SK-N-MC (cell line): ENCODE measurements at regions not wholly inside any gene's neighbourhood (a gene's known extent, or its start where the extent isn't known, plus 50 kb on each side); places are given as distances from the start of the nearest gene placed in this dataset.

Experiments used
- DNase-seq: peaks from one replicate; pipeline ENCODE4 v3.0.0-alpha.2; 2011; ENCODE audit warnings: low read depth, low spot score
- H3K27ac ChIP-seq: fragments of 200-600 bp; sonication (generic); 2 replicates; pipeline ENCODE4 v1.5.1; 2016; ENCODE audit warnings: mixed run types
- H3K36me3 ChIP-seq: fragments of 200-600 bp; sonication (generic); 2 replicates; pipeline ENCODE4 v1.6.1; 2017; ENCODE audit warnings: antibody characterized with exemption, low read length, mixed read lengths; ENCODE audit not compliant: insufficient read depth
- H3K4me3 ChIP-seq: fragments of 200-600 bp; sonication (generic); 2 replicates; pipeline ENCODE4 v1.5.1; 2016
- H3K9ac ChIP-seq: fragments of 200-600 bp; sonication (generic); 2 replicates; pipeline ENCODE4 v1.8.0; 2017; ENCODE audit warnings: mixed run types, mixed read lengths; ENCODE audit not compliant: insufficient read length
- H3K9me3 ChIP-seq: fragments of 200-600 bp; sonication (generic); 2 replicates; pipeline ENCODE4 v1.6.1; 2017; ENCODE audit warnings: low read depth, mild to moderate bottlenecking, antibody characterized with exemption, low read length, moderate library complexity, mixed read lengths
- EZH2 ChIP-seq: fragments of 200-600 bp; sonication (generic); IDR thresholded peaks from one replicate; pipeline ENCODE4 v1.6.1; 2017; ENCODE audit warnings: antibody characterized with exemption
- FOXP2 ChIP-seq: optimal IDR thresholded peaks from 2 replicates; pipeline ENCODE3; 2011; ENCODE audit warnings: mild to moderate bottlenecking, moderate library complexity; ENCODE audit not compliant: insufficient read depth; ENCODE audit errors: extremely low read length, control extremely low read depth
- POLR2AphosphoS5 ChIP-seq: IDR thresholded peaks from 2 replicates; pipeline ENCODE4 v1.6.1; 2012; ENCODE audit warnings: mild to moderate bottlenecking, low read depth, low read length, borderline replicate concordance

DNA sequence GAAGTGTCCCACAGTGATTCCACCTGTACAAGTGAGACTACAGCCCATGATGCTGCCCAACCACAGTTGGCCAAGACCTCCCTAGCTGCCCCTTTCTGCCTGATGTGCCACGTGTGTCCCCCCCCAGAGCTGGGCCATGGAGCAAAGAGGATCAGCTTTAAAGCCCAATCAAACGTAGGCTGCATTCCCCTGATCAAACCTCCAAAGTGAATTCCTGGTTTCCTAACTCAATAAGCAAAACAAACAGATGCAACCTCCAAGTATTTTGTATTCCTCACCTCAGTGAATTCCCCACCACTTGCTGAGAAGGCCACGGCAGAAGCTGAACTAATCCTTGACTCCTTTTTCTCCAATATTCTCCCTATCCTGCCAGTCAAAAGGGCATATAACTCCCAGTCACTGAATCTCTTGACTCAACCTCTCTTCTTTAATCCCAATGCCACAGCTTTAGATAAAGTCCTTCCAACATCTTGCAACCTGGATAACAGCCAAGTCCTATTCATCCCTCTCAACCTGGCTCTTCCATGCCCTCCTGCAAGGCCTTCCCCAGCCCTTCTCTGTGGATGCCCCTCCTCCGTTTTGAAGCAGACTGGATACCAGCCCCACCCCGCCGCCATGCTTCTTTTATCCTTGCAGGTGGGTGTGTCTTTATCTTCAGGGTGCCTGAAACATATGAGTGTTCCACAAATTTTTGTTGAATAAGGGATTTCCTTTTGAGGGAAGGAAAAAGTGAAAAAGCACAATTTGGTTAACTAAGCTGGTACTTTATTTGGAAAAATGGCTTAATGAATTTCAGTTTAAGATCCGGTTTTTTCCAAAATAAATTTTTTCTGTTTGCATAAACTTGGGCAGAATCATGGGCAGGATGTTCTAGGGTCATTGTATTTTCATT lies 285.2 kb upstream of the MKLN1 start:
- H3K9ac ChIP-seq, result no peak overlapping the region
- peaks cover 19% of the 10 kb centered on the region for H3K36me3 ChIP-seq
- DNase-seq, result no peak
- H3K9me3 ChIP-seq, result no peaks in the 10 kb centered on the region
- no peak overlapping the region for H3K4me3 ChIP-seq
- no peak for TF ChIP-seq FOXP2
- no peak for TF ChIP-seq POLR2AphosphoS5
- peak overlapping the region; percentile 72 for H3K27ac ChIP-seq

DNA sequence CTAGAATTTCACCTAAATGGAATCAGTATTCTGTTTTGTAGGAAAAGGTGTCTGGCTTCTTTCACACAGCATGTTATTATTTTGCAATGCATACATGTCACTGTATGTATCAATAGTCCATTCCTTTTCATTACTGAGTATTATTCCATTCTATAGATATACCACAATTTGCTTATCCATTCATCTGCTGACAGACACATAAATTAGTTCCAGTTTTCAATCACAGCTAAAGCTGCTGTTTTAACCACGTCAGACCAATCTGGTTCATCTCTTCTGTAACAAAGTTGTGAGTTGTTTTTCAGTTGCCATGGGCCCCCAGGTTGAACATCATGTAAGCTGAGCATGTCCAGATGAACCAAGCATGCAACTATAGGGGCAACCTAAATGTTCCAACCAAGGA lies 282.1 kb upstream of the MKLN1 start:
- no peak for DNase-seq
- TF ChIP-seq EZH2 (no peak), FOXP2 (no peak), POLR2AphosphoS5 (no peak)
- Histone ChIP-seq H3K9me3 (no peaks in the 10 kb centered on the region), H3K27ac (no peak overlapping the region), H3K4me3 (no peak overlapping the region), H3K36me3 (peaks cover 19% of the 10 kb centered on the region), H3K9ac (no peak overlapping the region)

DNA sequence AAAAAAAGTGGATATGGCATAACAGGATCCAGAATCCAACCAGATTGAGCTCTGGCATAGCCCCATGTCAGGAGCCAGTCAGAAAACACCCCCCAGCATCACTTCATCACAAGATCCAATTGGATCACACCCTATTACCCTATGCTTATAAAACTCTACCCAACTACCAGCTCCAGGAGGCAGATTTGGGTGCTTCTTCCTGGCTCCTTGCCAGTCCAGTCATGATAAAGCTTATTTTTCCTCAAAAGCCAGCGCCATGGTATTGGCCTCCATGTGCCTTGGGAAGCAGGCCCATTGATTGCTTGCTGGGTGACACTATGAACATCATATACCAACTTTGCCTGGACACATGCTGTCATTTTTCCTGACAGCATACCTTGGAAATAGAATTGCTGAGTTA lies 281.4 kb upstream of the MKLN1 start:
- H3K4me3 ChIP-seq, result no peak overlapping the region
- no peak for TF ChIP-seq EZH2
- TF ChIP-seq POLR2AphosphoS5, result no peak
- TF ChIP-seq FOXP2, result no peak
- DNase-seq, result no peak
- H3K27ac ChIP-seq, result no peak overlapping the region
- H3K9ac ChIP-seq, result no peak overlapping the region
- H3K36me3 ChIP-seq, result peaks cover 19% of the 10 kb centered on the region
- no peaks in the 10 kb centered on the region for H3K9me3 ChIP-seq

DNA sequence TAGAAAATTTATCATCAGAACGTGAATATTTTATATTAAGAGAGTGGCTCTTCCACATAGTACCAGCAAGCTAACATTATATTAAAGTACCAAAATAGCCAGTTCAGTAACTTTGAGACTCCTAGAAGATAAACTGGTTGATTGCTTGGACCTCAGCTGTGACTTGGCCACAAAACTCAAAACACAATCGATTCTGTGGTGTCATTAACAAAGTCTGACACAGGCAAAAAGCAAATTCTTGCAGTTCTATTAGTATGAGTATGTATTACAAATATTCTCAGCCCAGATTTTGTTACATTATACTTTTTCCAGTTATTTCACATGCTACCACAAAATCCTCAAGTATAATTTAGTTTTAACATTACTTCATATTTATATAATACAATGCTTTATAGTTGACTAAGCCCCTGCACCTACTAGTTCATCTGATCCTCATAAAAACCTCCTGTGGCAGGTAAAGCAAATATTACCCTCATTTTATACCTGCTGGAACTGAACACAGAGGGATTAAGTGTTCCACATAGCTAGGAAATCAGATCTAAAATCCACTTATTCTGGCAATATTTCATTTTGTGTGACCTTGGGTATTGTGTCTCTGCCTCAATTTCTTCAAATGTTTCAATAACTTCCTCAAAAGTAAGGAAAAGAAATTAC lies 279.9 kb upstream of the MKLN1 start:
- no peak for TF ChIP-seq FOXP2
- TF ChIP-seq EZH2, result no peak
- TF ChIP-seq POLR2AphosphoS5, result no peak
- Histone ChIP-seq H3K9ac (no peak overlapping the region), H3K9me3 (no peaks in the 10 kb centered on the region), H3K27ac (no peak overlapping the region; the same call in 1 of the 2 replicates), H3K36me3 (peaks cover 19% of the 10 kb centered on the region), H3K4me3 (no peak overlapping the region)
- DNase-seq, result no peak

DNA sequence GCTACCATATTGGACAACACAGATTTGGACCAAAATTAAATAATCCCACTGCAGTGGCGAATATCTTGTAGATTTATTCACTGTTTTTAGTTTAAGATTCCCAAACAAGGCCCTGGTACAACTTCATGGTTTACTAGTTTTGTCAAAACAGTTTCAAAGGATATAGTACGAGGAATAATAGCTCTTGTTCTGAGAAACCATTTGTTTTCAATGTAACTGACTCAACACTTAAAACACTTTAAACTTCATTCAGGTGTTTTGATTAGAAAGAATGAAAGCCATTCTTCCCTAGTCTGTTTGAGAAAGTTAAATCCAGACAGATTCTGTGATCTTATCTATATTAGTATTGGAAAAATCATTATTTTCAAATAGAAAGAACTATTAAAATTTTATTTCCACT lies 276.4 kb upstream of the MKLN1 start:
- no peaks in the 10 kb centered on the region for H3K9me3 ChIP-seq
- no peak overlapping the region for H3K4me3 ChIP-seq
- H3K27ac ChIP-seq, result 0 out of 2 replicates have a peak overlapping the region, but pooled peaks have one; percentile 14
- no peak for DNase-seq
- TF ChIP-seq EZH2, result no peak
- no peak for TF ChIP-seq FOXP2
- no peak for TF ChIP-seq POLR2AphosphoS5
- no peak overlapping the region for H3K9ac ChIP-seq
- peaks cover 9% of the 10 kb centered on the region for H3K36me3 ChIP-seq

DNA sequence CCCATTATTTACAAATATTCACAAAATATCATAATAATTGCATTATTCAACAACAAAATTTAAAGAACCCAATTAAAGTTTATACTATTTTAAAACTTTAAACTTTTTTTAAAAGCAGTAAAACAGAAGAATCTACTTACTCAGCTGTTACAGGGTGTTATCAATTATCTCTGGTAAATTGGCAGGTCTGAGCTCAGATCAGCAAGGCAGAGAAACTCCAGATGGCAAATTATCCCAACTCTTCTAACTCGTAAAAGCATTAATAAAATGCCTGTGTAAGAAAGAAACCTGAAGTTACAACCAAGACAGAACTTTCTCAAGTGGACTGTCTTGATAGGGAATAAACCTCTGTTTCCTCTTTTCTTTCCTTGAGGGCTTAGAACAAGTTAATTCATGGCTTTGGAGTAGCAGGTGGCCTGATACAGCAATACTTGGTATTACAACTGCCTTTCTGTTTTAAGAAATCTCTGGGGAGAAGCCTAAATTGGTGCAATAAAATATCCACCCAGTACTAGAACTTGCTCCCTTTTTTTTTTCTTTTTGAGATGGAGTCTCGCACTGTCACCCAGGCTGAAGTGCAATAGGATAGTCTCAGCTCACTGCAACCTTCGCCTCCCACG lies 275.3 kb upstream of the MKLN1 start:
- peak overlapping the region; percentile 55 for H3K4me3 ChIP-seq
- H3K27ac ChIP-seq, result peak overlapping the region; percentile 82

DNA sequence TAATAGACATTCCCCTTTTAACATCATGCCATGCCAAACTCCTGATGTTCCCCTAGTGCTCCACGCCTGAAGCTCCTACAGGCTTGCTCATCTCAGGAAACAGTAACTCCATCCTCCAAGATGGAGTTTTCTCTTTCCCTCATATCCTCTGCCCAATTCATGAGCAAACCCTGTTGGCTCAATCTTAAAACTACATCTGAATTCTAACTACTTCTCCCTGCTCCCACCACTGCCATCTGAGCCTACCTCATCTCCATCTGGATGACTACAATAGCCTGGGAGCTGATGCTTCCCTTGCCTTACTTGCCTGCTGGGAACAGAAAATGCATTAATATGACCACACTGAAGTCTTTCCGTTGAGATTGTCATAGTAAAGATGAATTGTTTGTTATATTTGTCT lies 271.7 kb upstream of the MKLN1 start:
- TF ChIP-seq EZH2 (no peak), POLR2AphosphoS5 (no peak), FOXP2 (no peak)
- Histone ChIP-seq H3K36me3 (no peaks in the 10 kb centered on the region), H3K9me3 (no peaks in the 10 kb centered on the region), H3K27ac (peak overlapping the region; percentile 95), H3K9ac (no peak overlapping the region), H3K4me3 (no peak overlapping the region)
- DNase-seq, result no peak

More for the DNA sequence above, 275.3 kb upstream of the MKLN1 start:
- Histone ChIP-seq H3K9me3 (no peaks in the 10 kb centered on the region), H3K36me3 (no peaks in the 10 kb centered on the region), H3K9ac (peak overlapping the region; percentile 45)
- no peak for TF ChIP-seq EZH2
- peak; percentile 82 for DNase-seq

DNA sequence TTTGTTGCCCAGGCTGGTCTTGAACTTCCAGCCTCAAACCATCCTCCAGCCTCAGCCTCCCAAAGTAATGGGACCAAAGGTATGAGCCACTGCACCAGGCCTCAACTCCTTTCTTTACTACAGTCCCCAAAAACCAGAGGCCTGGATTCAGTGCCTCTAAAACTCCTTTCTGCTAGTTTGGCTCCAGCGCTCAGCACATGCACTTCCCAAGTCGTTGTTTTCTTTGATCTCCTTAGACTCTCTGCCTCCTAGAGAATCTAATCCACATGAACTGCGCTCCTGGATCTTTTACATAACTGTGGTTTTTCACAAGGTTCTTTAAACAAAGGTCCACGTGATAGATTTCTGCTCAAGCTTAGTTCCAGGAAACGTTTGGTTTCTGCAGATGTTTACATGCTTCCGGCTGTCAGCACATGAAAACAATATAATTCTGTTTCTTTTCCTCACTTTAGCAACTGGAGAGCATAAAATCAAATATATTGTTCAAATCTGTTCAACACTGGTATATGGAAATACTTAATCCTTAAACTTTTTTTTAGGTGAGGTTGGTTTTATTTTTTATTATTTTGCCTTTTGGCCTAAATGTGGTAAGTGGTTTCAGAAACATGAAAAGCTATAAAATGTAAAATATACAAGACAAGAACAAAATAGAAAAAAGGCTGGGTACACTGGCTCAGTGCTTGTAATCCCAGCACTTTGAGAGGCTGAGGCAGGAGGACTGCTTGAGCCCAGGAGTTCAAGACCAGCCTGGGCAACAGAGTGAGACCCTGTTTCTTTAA lies 270.5 kb upstream of the MKLN1 start:
- peak overlapping the region; percentile 95 for H3K27ac ChIP-seq
- H3K9me3 ChIP-seq, result no peaks in the 10 kb centered on the region
- peaks cover 7% of the 10 kb centered on the region for H3K36me3 ChIP-seq
- TF ChIP-seq FOXP2 (peak; percentile 18), EZH2 (no peak), POLR2AphosphoS5 (peak; percentile 62; the same call in 1 of the 2 replicates)
- H3K4me3 ChIP-seq, result peak overlapping the region; percentile 31
- DNase-seq, result peak; percentile 96
- peak overlapping the region; percentile 26 for H3K9ac ChIP-seq
